T47D (cell line): ENCODE measurements at regions not wholly inside any gene's neighbourhood (a gene's known extent, or its start where the extent isn't known, plus 50 kb on each side); places are given as distances from the start of the nearest gene placed in this dataset.

Source experiments
- DNase-seq, 2 experiments: peaks; one replicate each; pipeline versions ENCODE4 v3.0.0 to v3.0.0-alpha.2; 2011 to 2012; ENCODE audit warnings: low read depth in 1 of 2, low spot score in 1 of 2
- JUND ChIP-seq: IDR thresholded peaks from 2 replicates; pipeline ENCODE4 v1.6.1; 2012; ENCODE audit warnings: low read depth
- in situ Hi-C: cut with HindIII; loops from 2 replicates; pipeline ENCODE4 v1.10.0; 2016; ENCODE audit warnings: low sequenced_read_pairs, low pct_unique_long_range_greater_than_20kb

GRCh38 chr3:26368312-26368711 lies 254.3 kb upstream of the LRRC3B start:
- in situ Hi-C loops = no loop called here
- peak in 1 of 2 experiments; percentile 12 for DNase-seq

GRCh38 chr3:26369133-26369532 lies 253.4 kb upstream of the LRRC3B start:
- peak in 1 of 2 experiments; percentile 57 for DNase-seq
- in situ Hi-C loops = no loop called here
- TF ChIP-seq JUND = no peak

More at GRCh38 chr3:26368312-26368711, 254.3 kb upstream of the LRRC3B start:
- TF ChIP-seq JUND = no peak

DNA sequence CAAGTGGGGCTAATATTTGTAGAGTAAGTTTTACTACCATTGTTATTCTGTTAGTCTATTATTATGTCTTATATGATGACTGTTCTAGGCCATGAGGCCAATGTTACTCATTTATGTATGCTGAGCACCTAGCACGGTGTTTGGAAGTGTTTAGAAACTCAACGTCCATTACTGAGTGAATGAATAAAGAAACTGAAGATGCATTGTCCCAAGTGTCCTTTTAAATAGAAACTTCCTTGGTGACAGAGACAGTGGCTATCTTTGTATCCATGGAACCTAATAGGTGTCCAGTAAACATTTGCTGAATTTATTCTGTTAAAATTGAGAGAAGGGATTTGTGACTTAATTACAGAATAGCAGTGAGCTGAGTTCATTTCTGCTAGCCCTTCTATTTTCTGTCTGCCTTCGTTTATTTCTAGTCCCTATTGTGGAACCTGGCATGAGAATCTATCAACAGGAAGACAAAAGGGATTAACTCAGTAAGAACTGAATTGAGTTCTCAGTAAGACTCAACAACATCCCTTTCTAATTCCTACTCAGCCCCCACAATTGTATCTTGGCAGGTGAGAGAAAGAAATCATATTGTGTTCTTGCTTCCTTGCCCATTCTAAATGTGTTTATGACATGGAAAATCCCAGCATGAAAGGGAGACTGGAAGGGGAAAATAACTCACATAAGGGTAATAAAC lies 246.6 kb upstream of the LRRC3B start:
- no peak for DNase-seq
- in situ Hi-C loops = no loop called here
- no peak for TF ChIP-seq JUND

- DNase-seq = no peak
- in situ Hi-C loops = no loop called here
- no peak for TF ChIP-seq JUND
Observed at GRCh38 chr3:26381411-26381810, 241.2 kb upstream of the LRRC3B start.

- in situ Hi-C loops = no loop called here
- TF ChIP-seq JUND = no peak
- DNase-seq = no peak
Observed at GRCh38 chr3:26406636-26407035, 215.9 kb upstream of the LRRC3B start.

DNA sequence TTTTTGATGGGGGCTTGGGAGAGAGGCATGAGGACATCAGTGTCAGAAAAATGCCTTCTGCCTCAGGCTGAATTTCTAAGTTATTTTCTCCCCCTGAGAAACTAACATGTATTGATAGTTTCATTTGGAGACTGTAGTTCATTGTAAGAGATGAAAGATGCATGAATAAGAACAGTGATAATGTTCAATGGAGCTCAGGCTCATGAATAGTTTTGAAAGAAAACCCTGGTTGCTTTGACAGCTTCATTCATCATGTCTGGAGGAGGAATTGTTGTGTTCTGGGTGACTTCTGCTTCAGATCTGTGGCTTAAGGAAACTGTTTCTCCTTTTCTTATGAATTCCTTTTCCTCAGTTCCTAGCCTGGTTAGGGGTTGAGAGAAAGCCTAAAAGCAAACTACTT lies 204.0 kb upstream of the LRRC3B start:
- no peak for TF ChIP-seq JUND
- DNase-seq = no peak
- in situ Hi-C loops = no loop called here

DNA sequence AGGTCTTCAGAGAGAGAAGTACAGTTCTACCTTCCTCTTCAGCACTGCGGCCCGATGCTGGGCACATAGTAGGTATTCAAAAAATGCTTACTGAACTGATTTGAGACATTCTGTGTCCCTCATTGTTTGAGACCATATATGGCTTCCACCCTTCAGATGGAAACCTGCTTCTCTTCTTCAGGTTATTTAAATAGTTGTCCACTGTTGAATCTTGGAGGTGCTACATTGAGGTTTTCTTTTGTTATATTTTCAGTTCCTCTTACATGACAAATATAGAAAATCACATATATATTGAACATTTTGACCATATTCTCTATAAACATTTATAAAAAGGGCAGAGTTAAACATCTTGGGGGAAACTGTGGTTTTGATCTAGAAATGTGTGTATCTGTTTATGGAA lies 200.2 kb upstream of the LRRC3B start:
- in situ Hi-C loops = no loop called here
- no peak for DNase-seq
- TF ChIP-seq JUND = no peak

- in situ Hi-C loops = no loop called here
- no peak for DNase-seq
- TF ChIP-seq JUND = no peak
Observed at GRCh38 chr3:26425076-26425475, 197.5 kb upstream of the LRRC3B start.

DNA sequence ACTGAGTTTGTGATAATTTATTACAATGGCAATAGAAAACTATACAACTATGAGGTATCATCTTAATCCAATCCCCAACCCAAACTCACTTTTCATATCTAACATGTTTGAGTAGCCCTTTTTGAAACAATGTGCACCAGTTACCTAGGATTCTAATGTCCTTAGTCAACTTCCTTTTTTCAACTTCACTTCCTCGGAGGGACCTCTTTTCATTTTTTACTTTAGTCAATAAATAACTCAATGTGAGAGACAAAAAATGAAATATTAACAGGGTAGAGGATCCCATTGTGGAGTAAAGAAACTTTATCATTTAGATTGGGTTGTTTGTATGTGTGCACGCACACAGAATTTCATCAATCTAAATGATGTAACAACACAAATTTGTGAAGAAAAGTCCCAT lies 193.6 kb upstream of the LRRC3B start:
- in situ Hi-C loops = no loop called here
- no peak for DNase-seq
- no peak for TF ChIP-seq JUND

DNA sequence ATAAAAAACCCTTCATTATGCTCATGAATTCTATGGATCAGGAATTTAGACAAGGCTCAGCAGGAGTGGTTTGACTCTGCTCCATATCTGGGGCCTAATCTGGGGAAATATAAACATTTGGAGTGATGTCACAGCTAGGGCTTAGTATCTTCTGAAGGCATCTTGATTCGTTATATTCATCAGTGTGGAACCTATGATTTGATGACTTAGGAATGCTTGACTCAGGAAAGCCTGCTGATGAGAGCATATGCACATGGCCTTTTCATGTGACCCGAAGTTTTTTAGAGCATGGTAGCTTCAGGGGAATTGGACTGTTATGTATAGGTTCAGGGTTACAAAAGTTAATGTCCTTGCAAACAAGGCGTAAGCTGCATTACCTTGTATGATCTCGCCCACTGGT lies 184.9 kb upstream of the LRRC3B start:
- in situ Hi-C loops = no loop called here
- peak in 1 of 2 experiments; percentile 36 for DNase-seq
- no peak for TF ChIP-seq JUND

GRCh38 chr3:26438325-26438940 lies 184.1 kb upstream of the LRRC3B start:
- in situ Hi-C loops = no loop called here
- no peak for TF ChIP-seq JUND
- no peak for DNase-seq

DNA sequence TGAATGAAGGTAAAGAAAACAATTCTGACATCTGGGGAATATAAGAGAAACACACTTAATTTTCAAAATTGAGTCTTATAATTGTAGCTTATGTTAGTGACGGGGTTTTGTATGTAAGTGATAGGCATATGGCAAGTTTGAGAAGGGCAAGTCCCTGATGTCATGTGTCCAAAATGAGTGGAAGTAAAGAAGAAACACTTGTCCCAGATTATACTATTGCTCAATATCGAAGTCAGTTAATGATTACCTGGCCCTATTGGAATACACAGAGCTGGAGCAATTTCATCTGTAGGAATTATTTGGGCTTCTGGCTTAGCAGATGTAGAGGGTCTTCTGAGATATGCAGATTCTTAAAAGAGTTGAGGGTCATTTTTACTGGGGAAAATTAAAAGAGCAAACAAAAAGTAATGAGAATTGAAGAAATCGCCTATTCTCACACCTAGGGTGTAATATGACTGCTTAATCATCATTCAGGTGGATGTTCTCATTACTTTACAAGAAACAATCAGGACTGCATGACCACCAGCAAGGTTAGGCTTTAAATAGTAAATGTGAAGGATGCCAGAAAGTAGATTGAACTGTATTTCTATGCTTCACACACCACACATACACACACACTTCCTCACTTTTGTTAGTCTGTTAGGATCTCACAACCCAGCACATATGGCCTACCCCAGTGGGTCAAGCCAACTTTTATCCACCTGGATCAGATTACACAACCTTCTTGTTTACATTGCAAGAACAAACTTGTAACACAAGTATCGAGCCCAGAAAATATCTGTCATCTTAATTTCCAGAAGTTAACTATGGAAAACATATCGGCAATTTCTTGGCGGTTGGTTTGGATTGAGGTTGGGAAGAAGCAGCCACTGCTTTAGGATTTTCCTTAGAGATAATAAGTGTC lies 183.3 kb upstream of the LRRC3B start:
- peak in 1 of 2 experiments; percentile 52 for DNase-seq
- in situ Hi-C loops = no loop called here
- TF ChIP-seq JUND = no peak

DNA sequence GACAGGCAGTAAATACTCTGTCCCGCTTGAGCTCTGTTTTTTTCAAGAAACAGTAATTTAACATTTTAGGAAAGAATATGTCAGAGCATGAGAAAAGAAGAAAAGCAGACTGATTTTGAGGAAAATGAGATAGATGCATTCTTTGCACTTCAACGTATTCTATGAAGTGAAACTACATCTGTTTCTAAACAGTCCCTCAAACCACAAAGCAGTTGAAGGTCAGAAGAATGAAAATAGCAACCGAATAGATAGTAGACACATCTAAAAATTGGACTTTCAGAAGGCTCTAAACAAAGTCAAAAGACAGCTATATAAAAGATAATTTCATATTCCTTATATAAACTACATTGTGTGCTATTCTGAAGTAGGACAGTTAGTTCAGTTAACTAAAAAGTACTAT lies 172.6 kb upstream of the LRRC3B start:
- TF ChIP-seq JUND = no peak
- DNase-seq = no peak
- in situ Hi-C loops = no loop called here
